ENCODE measurements at regions not wholly inside any gene's neighbourhood (a gene's known extent, or its start where the extent isn't known, plus 50 kb on each side); places are given as distances from the start of the nearest gene placed in this dataset.
A peak's percentile ranks its signal among the peaks of the same experiment; 100 is the strongest.

DNA sequence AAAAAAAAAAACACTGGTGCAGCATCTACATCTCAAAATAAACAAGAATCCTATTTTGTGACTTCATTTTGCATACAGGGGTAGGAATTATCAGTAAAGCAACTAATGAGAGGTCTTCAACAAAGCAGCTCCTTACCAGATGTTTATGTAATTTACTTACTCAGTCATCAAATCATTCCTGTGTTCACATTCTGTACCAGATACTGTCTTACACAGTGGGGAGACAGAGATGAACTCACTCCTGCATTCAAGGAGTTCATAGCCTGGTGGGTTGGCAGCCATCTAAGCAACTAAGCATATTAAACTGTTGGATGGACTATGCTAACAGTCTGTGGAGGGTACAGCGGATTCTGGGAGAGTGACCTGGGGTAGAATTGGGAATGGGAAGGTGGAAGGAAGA is 169.0 kb downstream of the OSR1 start:
- DNase-seq (peak; percentile 56), ATAC-seq (ENCODE audit: low read depth) (peak; percentile 28; the same call in 1 of the 2 replicates)
- TF ChIP-seq RAD21 (IDR thresholded peaks at IDR 0.05; ENCODE audit: low read length) = no peak
- no peak for TF ChIP-seq POLR2A (IDR thresholded peaks at IDR 0.05; ENCODE audit: low read depth, low read length)
- no peak for TF ChIP-seq MXI1 (IDR thresholded peaks at IDR 0.05; ENCODE audit: borderline replicate concordance, low read depth, low read length)
- no peak for TF ChIP-seq NFE2L2 (IDR thresholded peaks at IDR 0.05; ENCODE audit: low read depth, low read length)
- H4K8ac ChIP-seq (ENCODE audit: low read depth in 2 of 2, low read length in 2 of 2) = peak overlapping the region in 1 of 2 experiments; percentile 32; a peak in 1 of 4 replicates
- ChIA-PET CTCF (interaction anchor here (0.6 kb wide), 1 partner anchor 273 kb away, joined by 3 read pairs; no protein-coding TSS in a partner anchor), POLR2A (ENCODE audit: unreplicated experiment) (no interaction called here)
- peaks cover 9% of the 10 kb centered on the region for H3K9me1 ChIP-seq (ENCODE audit: insufficient read depth, low read length)
- peaks cover 7% of the 10 kb centered on the region for H3K4me1 ChIP-seq (ENCODE audit: control insufficient read depth, insufficient read depth, low read length)
- no peak overlapping the region for H3K18ac ChIP-seq (ENCODE audit: low read depth, low read length)
- H3K56ac ChIP-seq (ENCODE audit: extremely low read depth, insufficient read depth, low read length) = no peak overlapping the region
- no peak overlapping the region for H3K9ac ChIP-seq (ENCODE audit: low read depth, low read length)
- no peaks in the 10 kb centered on the region for H3K9me3 ChIP-seq (ENCODE audit: control insufficient read depth, insufficient read depth, low read length)
- no peaks in the 10 kb centered on the region for H3K27me3 ChIP-seq (ENCODE audit: control insufficient read depth, insufficient read depth, low read length)
- no TSS peak for BruUV-seq (replicated peaks)
- no peak overlapping the region for H2BK5ac ChIP-seq (ENCODE audit: low read depth, low read length, poor library complexity, severe bottlenecking)
- no peak overlapping the region for H2BK120ac ChIP-seq (ENCODE audit: low read depth, low read length)
- no peak overlapping the region for H2AFZ ChIP-seq (replicated peaks; ENCODE audit: low read length, poor library complexity)
- H3K4me2 ChIP-seq (ENCODE audit: low read depth, low read length) = no peak overlapping the region
- dilution Hi-C loops (cut with HindIII; ENCODE audit: low sequenced_read_pairs, unreplicated experiment) = no loop called here
- 0 out of 3 replicates have a peak overlapping the region, but pooled peaks have one; percentile 74 for H2BK15ac ChIP-seq (ENCODE audit: low read depth, low read length)
- H3K27ac ChIP-seq (ENCODE audit: insufficient read depth, low read length) = no peak overlapping the region
- H4K91ac ChIP-seq (ENCODE audit: insufficient read depth, low read depth, low read length) = no peak overlapping the region
- intact Hi-C loops (cut with micrococcal nuclease) = no loop called here
- peak overlapping the region; percentile 24 for H3K4ac ChIP-seq (ENCODE audit: low read depth, low read length)
- peak overlapping the region; percentile 58; the same call in 1 of the 2 replicates for H3K14ac ChIP-seq (replicated peaks; ENCODE audit: low read depth, low read length)
- peak overlapping the region; percentile 8; the same call in 1 of the 2 replicates for H2BK20ac ChIP-seq (ENCODE audit: low read depth, low read length)
- no peaks in the 10 kb centered on the region for H3K36me3 ChIP-seq (ENCODE audit: control insufficient read depth, insufficient read depth, low read length)
- H3K4me3 ChIP-seq (ENCODE audit: insufficient read depth, low read depth, low read length) = no peak overlapping the region
- H2AK5ac ChIP-seq (ENCODE audit: low read depth, low read length) = peak overlapping the region; percentile 77
- no CpG with 5 or more reads among the region's 1 CpG for WGBS, 2 experiments (ENCODE audit: extremely low coverage in 2 of 2, insufficient read length in 1 of 2)
- H3K23ac ChIP-seq (ENCODE audit: low read depth, low read length) = no peak overlapping the region
- no peak overlapping the region for H4K5ac ChIP-seq (ENCODE audit: low read depth, low read length)
- H3K79me1 ChIP-seq (ENCODE audit: low read depth in 1 of 2, low read length in 2 of 2) = no peaks in the 10 kb centered on the region
- no peaks in the 10 kb centered on the region for H4K20me1 ChIP-seq (ENCODE audit: insufficient read depth, low read length)
- H2AK9ac ChIP-seq (replicated peaks; ENCODE audit: low read depth, low read length, poor library complexity) = no peak overlapping the region
- in situ Hi-C loops (cut with MboI; ENCODE audit: low sequenced_read_pairs) = no loop called here

Measured in IMR-90 (cell line).